HUDEP-2 (cell line): ENCODE measurements at regions not wholly inside any gene's neighbourhood (a gene's known extent, or its start where the extent isn't known, plus 50 kb on each side); places are given as distances from the start of the nearest gene placed in this dataset.
"Not testable (repeated sequence)": the region's sequence is repeated elsewhere in the genome, so short reads cannot be mapped to it uniquely, and the experiment has no call there.

Experiments used
- DNase-seq, 76 experiments: peaks; one replicate each; lab custom pipeline; 2025; ENCODE audit not compliant: unreplicated experiment in 76 of 76; lab: John Stamatoyannopoulos, UW

DNA sequence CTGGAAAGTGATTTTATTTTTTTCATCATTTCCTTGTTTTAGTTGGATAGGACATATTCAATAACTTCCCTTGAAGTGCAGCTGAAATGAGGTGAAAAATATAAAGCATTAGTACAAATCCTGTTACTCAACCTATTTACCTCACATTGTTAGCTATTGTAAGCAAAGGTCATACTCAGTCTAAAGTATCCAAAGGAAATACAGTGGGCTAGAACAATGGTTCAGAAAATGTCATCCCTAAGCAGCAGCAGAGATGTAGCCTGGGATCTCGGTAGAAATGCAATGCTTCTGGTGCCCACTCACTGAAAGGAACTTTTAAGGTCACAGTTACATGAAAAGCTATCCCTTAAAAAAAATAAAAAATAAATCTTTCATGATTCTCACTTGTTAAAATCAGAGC lies 300.6 kb downstream of the PPP4R3C start:
- no peak for DNase-seq

DNA sequence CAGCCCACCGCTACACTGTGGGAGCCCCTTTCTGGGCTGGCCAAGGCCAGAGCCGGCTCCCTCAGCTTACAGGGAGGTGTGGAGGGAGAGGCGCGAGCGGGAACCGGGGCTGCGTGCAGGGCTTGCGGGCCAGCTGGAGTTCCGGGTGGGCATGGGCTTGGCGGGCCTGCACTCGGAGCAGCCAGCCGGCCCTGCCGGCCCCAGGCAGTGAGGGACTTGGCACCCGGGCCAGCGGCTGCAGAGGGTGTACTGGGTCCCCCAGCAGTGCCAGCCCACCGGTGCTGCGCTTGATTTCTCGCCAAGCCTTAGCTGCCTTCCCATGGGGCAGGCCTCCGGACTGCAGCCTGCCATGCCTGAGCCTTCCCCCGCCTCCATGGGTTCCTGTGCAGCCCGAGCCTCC lies 306.2 kb downstream of the PPP4R3C start:
- DNase-seq, result not testable (repeated sequence)

DNA sequence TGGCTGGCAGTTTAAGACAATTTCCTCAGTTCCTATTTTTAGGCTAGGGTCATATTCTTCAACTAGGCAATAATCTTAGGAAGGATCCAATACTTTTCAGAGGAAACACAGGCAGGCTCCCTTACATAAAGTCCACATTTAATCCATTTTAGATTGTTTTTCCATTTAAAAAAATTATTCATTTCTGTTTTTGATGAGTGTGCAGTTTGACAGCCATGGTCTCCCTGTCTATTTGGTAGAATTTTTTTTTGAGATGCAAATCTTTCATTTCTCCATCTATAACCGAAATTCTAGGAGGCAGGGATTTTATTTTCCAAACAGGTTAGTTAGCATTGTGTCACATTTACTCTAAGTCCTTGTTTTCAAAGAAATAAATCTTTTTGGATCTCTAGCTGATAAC lies 326.8 kb downstream of the PPP4R3C start:
- no peak for DNase-seq

DNA sequence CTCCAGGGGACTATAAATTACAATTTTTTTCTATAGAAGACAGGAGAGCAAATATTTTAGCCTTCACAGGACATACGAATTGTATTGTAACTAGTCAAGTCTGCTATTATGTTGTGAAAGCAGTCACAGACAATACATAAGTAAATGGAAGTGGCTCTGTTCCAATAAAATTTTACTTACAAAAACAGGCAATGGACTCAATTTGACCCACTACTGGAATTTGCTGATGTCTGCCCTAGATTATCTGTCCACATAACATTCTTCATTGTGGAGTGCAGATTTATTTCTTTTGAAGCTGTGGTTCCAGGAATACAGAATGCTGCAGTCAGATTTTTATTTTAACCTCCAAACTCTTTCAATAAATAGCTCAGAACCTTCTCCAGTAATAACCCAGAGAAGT lies 330.3 kb downstream of the PPP4R3C start:
- no peak for DNase-seq

DNA sequence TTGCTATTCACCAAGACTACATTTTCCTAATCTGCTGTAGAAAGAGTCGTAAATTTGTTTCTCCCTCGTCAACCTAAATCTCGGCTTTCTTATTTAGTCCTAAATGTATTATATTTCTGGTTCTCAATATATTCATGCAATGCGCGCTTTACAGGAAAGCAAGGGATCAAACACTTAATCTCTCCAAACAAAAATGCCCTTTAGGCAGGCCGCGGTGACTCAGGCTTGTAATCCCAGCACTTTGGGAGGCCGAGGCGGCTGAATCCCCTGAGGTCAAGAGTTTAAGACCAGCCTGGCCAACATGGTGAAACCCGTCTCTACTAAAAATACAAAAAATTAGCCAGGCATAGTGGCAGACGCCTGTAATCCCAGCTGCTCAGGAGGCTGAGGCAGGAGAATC lies 376.0 kb downstream of the PPP4R3C start:
- not testable (repeated sequence) for DNase-seq

DNA sequence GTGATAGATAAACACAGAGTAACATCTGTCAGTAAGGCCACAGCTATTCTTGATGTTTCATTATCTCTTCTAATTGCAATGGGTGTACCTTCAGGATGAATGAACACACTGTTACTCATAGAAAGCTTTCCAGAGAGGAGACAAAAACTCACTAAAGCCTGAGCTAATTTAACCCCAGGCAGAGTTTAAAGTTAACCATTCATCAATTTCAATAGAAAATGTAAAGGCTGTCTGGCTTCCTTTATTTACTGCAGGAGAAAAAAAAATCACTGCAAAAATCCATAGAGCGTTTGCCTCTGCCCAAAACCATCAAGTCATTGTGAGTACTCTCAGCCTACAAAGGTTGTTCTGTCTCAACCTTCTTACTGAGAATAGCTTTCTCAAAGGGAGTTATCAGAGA lies 376.9 kb downstream of the PPP4R3C start:
- DNase-seq, result no peak

DNA sequence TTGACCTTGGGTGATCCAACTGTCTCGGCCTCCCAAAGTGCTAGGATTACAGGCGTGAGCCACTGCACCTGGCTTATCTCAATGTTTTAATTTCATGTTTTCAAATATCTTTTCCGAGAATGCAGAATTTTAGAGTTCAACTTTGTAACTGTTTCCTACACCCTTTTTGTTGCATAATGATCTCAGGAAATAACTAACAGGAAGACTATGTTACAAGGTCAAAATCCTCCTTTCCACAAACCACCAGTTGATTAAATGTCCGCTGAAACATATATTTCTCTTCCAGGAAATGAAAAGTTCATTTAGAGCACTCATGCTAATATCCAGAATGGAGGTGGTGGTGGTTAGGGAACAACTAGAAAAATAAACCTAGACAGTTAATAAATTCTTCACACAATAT lies 377.8 kb downstream of the PPP4R3C start:
- no peak for DNase-seq

DNA sequence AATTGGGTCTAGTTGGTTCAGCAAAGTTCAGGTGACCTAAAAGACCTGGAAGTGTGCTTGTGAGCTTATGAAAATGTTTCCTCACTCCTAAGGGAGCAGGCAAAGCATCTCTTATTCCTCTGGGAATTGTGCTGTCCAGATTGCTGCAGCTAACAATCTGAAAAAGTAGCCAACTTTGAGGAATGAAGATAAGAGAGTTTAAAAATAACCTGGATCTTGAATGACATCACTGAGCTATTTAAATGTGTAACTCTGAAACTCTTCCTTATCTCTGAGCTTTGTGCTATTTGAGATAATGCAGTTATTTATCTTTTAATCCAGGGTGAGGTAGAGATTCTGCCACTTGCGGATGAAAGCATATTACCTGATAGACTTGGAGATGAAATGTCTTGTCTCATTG lies 384.8 kb downstream of the PPP4R3C start:
- no peak for DNase-seq

DNA sequence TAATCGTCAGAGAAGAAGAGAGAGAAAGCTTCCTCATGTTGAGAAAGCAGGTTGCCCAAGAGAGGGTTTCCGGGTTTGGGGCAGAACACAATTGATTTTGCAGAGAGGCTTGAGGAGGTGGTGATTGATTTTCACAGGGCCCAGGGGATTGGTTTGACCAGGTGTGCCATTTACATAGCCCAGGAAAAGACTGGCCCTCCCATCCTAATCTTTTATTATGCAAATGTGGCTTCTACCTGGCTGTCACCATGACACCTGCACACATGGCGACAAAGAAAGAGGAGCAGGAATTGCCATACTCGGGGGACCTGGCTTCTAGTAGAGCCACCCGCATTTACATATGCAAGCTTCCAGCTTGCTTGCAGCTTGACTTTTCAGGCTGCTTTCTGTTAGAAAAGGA lies 405.3 kb downstream of the PPP4R3C start:
- no peak for DNase-seq

DNA sequence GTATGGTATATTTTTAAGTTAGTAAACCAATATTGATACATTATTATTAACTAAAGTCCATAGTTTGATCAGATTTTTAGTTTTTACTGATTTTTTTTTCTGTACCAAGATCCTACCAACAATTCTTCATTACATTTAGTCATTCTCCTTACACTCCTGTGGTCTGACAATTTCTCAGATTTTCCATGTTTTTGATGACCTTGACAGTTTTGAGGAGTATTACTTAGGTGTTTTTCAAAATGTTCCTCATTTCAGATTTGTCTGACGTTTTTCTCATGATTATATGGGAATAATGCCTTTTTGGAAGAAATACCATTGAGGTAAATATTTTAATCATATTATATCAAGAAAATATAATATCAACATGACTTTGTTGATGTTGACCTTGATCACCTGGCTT lies 423.8 kb downstream of the PPP4R3C start:
- DNase-seq, result no peak

DNA sequence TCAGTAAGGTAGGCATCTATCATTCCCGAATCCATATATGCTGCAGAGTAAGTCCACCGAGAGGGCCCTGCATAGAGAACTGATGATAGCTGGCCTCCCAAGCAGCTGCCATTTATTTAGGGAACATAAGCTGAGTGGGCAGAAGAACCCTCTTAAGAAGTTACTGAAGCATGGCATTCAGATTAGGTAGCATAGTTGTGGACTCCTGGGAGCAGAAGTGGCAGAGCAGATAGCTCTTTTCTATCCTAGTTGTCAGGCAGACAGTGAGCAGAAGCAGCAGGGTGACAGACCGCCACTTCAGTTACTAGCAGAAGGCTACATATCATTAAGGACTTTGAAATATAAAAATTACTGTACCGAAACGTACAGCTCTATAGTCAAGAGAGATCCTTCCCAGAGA lies 454.7 kb downstream of the PPP4R3C start:
- no peak for DNase-seq

DNA sequence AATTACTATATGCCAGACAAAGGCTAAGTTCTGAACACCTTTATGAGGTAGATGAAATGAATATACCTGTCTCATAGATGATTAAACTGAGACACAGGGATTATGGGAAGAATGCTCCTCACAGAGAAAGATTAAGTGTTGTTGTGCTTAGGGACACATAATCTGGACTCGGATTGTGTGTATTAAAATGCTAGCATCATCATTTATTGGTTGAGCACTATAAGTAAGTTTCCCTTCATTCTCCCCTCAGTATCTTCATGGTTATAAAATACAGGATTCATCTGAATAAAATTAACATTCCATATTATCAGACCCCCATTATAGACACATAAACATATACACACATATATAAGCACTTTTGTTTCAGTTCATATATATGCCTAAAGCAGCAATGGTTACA lies 463.5 kb downstream of the PPP4R3C start:
- DNase-seq, result no peak

DNA sequence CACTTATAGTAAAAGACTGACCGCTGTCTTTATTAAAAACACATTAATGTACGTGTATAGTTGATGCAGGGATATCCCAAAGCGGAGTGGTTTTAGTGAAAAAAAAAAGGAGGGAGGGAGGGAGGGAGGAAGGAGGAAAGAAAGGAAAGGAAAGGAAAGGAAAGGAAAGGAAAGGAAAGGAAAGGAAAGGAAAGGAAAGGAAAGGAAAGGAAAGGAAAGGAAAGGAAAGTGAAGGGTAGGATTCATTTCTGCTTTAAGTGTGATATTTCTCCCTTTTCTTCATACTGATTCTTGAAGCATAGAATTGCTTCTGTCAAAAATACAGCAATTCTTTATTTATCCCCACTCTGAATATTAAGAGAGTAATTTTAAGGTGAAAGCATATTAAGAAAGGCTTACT lies 504.9 kb downstream of the PPP4R3C start:
- no peak for DNase-seq

DNA sequence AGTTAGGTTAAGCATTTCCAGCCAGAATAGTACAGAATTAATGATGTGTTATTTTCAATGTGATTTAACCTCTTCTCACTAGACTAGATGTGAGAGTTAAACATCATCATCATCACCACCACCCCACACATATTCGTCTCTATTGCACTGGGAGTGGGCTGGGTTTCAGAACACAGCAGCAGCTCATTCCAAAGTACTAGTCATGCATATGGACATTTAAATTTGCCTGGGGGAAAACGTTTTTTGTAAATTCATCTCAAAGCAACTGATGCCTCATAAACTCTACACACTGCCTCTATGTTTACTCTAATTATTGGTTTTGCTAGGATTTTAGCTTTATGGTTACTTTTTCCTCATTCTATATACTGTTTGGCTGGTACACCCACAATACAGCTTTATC lies 509.1 kb downstream of the PPP4R3C start:
- no peak for DNase-seq

DNA sequence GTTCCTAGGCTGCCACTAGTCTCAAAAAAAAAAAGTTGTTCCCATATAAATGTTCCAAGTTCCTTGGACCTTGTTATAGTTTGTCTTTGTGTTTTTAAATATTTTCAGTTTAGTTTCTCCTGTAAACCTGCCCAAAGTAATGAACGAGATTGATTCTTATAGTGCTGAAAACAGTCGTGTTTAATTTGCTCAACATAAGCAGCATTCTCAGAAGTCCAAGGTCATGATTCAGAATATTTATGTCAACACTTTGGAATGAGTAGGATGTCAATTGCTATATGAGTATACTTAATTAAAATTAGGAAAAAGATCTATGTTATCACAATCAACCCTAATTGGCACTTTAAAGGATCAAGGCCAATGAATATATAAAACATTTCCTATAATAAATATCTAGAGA lies 510.9 kb downstream of the PPP4R3C start:
- DNase-seq, result no peak

DNA sequence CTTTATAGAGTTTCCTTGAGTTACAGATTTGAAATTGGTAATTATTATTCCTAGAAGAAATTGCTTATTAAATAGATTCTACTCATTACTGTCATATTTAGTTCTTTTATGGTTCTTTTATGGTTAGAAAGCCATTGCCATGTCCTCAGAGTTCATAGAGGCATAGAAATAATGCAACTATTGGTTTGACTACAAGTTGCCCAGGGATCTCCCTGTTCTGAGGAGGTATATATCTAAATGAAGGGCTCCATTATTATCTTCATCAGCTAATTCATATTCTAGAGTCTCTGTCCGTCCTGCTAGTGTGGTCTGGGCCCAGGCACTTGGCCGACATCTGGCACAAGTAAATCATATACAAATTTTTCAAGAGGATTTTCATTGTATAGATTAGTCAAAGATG lies 535.7 kb downstream of the PPP4R3C start:
- DNase-seq, result no peak

DNA sequence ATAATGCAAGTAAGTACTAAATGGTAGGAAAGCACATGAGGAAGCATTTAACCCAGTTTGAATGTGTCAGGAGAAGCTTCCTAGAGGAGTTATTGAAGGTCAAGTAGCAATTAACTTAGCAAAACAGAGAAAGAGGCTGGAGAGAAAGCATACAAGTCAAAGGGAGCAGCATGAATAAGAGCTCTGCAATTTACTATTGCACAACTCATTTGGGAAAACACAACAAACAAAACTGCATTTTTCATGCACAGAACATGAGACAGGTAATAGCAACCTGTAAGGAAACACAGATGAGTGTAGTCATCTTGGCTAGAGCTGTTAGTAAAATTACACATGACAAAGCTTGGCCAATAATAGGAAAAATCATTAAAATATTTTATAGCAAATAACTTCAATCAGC lies 538.1 kb downstream of the PPP4R3C start:
- DNase-seq, result no peak

DNA sequence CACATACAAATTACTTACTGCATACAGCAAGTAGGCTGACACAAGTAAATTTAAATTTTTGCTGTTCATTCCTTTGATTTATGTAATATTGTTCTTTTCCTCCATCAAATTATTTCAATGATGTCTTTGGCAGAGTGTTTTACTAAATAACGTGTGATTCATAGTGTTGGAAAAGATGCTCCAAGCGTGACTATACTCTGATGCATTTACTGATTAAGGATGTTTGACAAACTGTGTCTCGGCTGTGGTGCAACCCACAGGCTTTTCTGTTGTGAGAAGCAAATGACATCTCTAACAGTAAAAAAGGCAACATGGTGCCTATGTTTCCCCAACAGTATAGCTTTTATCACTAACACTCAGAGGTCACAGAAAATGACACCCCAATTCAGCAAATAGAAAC lies 540.9 kb downstream of the PPP4R3C start:
- no peak for DNase-seq

DNA sequence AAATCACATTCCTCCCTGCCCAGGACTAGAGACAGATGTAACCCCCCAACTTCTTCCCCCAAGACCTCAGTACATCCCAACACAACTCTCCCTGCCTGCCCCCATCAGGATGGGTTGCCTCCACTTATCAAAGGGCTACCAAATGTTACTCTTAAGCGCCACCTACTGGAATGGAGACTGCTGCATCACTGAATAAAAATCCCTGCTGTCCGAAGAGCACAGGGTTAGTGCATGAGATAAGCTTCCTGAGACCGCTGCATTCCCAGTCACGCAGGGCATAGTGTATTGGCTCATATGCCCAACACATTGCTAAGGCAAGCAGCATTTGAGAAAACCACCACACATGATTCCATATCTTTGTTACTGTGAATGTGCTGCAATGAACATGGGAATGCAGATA lies 544.5 kb downstream of the PPP4R3C start:
- peak in 7 of 76 experiments; percentile 0 to 36 (median 9) for DNase-seq

DNA sequence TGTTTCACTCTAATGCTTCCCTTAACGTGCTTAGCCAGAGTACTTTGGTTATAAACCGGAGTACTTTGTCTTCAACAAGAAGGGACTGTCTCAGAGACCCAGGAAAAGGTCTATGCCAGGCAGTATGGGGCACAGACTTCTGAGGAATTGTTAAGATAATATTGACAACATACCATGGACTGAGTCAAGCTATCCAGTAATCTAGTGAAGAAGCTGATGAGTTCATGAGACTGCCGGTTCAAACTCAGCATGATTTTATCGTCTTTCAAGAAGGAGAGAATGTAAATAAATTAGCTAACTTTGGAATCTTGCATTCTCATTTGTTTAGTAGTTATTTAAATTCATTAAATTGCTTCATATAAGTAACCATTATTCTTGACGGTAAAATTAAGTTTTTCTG lies 546.1 kb downstream of the PPP4R3C start:
- DNase-seq, result no peak

DNA sequence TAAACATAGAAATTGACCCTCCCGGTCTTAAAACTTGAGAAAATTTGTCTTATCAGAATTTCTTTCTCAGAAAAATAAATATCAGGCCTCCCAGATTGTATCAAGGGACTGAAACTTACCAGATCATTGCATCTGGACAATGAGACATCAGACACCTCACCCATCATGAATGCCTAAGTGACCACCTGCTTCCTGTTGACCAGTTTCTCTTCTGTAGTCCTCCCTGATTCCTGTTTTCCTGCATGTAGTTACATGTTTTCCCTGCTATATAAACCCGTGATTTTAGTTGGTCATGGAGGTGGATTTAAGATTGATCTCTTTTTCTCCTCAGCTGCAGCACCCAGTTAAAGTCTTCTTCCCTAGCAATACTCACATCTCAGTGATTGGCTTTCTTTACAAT lies 548.1 kb downstream of the PPP4R3C start:
- DNase-seq, result no peak

DNA sequence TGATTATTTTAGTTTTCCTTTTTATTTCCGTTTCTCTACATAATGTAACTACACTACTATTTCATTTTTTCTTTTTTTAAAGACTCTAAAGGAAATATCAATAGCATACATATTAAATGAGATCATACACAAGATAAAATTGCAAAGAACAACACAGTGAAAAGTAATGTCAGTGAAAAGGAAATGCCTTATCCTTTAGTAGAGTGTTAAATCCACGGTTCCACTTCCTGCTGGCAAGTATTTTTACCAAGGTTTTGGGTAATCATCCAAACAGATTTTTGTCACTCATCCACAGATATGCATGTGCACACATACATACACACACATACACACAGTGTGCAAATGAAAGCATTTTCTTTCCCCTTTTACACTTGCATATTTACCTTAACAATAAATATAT lies 548.9 kb downstream of the PPP4R3C start:
- no peak for DNase-seq

DNA sequence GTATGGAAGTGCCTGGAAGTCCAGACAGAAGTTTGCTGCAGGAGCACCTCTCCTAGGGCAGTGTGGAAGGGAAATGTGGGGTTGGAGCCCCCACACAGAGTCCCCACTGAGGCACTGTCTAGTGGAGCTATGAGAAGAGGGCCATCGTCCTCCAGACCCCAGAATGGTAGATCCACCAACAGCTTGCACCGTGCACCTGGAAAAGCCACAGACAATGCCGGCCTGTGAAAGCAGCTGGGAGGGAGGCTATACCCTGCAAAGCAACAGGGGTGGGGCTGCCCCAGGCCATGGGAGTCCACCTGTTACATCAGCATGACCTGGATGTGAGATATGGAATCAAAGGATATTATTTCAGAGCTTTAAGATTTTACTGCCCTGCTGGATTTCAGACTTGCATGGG lies 551.4 kb downstream of the PPP4R3C start:
- DNase-seq, result not testable (repeated sequence)

DNA sequence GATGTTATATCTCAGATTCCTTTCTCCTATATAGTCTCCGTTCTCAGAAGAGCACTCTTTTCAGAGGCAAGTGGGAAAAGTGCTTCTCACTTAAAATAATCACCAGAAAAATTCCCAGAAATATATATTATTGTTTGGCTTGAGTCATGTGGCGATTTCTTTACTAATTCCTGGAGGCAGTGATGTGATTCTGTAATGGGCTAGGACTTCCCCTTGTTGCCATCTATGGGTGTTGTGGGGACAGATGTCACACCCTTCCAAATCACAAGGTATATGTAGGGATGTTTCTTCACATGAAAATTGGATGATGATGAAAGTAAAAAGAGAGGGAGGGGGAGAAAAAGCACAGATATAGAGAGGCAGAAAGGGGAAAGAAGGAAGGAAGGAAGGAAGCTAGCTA lies 553.4 kb downstream of the PPP4R3C start:
- DNase-seq, result no peak
